Kidney (tissue), 13 donors: ENCODE measurements at regions not wholly inside any gene's neighbourhood (a gene's known extent, or its start where the extent isn't known, plus 50 kb on each side); places are given as distances from the start of the nearest gene placed in this dataset.
A peak's percentile ranks its signal among the peaks of the same experiment; 100 is the strongest.
"Not testable (repeated sequence)": the region's sequence is repeated elsewhere in the genome, so short reads cannot be mapped to it uniquely, and the experiment has no call there.

ENCODE experiments used
- DNase-seq, 5 donors: peaks; one replicate each; pipeline ENCODE4 v3.0.0-alpha.2; 2013 to 2020
- FAIRE-seq: peaks from 2 replicates; lab custom pipeline; 2012; peaks lifted over from hg19 to GRCh38; lab: Jason Lieb, UNC
- H3K27ac ChIP-seq, 2 donors: one replicate each; pipeline ENCODE4 v1.7.0; 2013; ENCODE audit warnings: low read depth in 2 of 2, low read length in 2 of 2, inconsistent platforms in 1 of 2
- H3K27me3 ChIP-seq: one replicate; pipeline ENCODE4 v1.7.1; 2013; ENCODE audit warnings: low read length, inconsistent platforms; ENCODE audit not compliant: control insufficient read depth, insufficient read depth
- H3K36me3 ChIP-seq, 3 donors: one replicate each; pipeline versions ENCODE4 v1.7.0 to v1.7.1; 2013; ENCODE audit warnings: low read length in 3 of 3, control low read depth in 1 of 3, inconsistent platforms in 1 of 3; ENCODE audit not compliant: insufficient read depth in 3 of 3, control insufficient read depth in 2 of 3
- H3K4me1 ChIP-seq, 3 donors: one replicate each; pipeline versions ENCODE4 v1.7.0 to v1.7.1; 2013; ENCODE audit warnings: low read length in 3 of 3, inconsistent platforms in 1 of 3, low read depth in 1 of 3; ENCODE audit not compliant: control insufficient read depth in 2 of 3, insufficient read depth in 2 of 3
- H3K4me3 ChIP-seq, 3 donors: one replicate each; pipeline versions ENCODE4 v1.7.0 to v1.8.1; 2013; ENCODE audit warnings: low read length in 3 of 3, control low read depth in 1 of 3, inconsistent platforms in 1 of 3
- H3K9ac ChIP-seq, 3 donors: one replicate each; pipeline versions ENCODE4 v1.7.0 to v1.7.1; 2013; ENCODE audit warnings: low read length in 3 of 3, control low read depth in 1 of 3, inconsistent platforms in 1 of 3
- H3K9me3 ChIP-seq, 3 donors: one replicate each; pipeline versions ENCODE4 v1.7.0 to v1.7.1; 2013; ENCODE audit warnings: low read length in 3 of 3, control low read depth in 1 of 3, inconsistent platforms in 1 of 3; ENCODE audit not compliant: control insufficient read depth in 2 of 3, insufficient read depth in 1 of 3
- CTCF ChIP-seq: IDR thresholded peaks from 3 replicates; pipeline ENCODE4 v1.5.1; 2012; ENCODE audit warnings: mild to moderate bottlenecking, moderate library complexity, borderline replicate concordance; ENCODE audit not compliant: insufficient read depth; ENCODE audit errors: extremely low read depth
- intact Hi-C: fragments of 100-400 bp; cut with DNase I; formaldehyde crosslinking; loops from one replicate; pipeline ENCODE4 v1.11.1; 2022
- donor health status: control.
- donor health status: control.
- donor health status: control.
- donor health status: control.
- donor health status: control.
- donor health status: DM: yes; HTN: yes; CAD: no.
- donor health status: Normal renal cell carcinoma (clear cell type).

GRCh38 chr12:7591531-7591930 is 74.2 kb downstream of the APOBEC1 start:
- DNase-seq (no peak), FAIRE-seq (no peak)
- intact Hi-C loops: no loop called here
- Histone ChIP-seq H3K4me3 (no peak overlapping the region), H3K27ac (no peak overlapping the region), H3K4me1 (no peaks in the 10 kb centered on the region), H3K27me3 (no peaks in the 10 kb centered on the region), H3K36me3 (no peaks in the 10 kb centered on the region), H3K9ac (no peak overlapping the region), H3K9me3 (no peaks in the 10 kb centered on the region)
- no peak for TF ChIP-seq CTCF

GRCh38 chr12:7590085-7590484 is 75.6 kb downstream of the APOBEC1 start:
- H3K9ac ChIP-seq, intact Hi-C loops, H3K27me3 ChIP-seq, DNase-seq, H3K4me1 ChIP-seq, H3K27ac ChIP-seq, H3K4me3 ChIP-seq, H3K36me3 ChIP-seq, FAIRE-seq, H3K9me3 ChIP-seq: not testable (repeated sequence)

GRCh38 chr12:7588742-7589329 is 76.9 kb downstream of the APOBEC1 start:
- H3K4me1 ChIP-seq, intact Hi-C loops, FAIRE-seq, H3K9me3 ChIP-seq, H3K27me3 ChIP-seq, H3K36me3 ChIP-seq, H3K9ac ChIP-seq, H3K4me3 ChIP-seq, H3K27ac ChIP-seq: not testable (repeated sequence)
- peak in 3 of 5 donors; percentile 15 to 50 (median 17) for DNase-seq
- peak; percentile 53 for TF ChIP-seq CTCF

GRCh38 chr12:7584137-7584536 is 80.6 kb upstream of the CD163 start:
- H3K9me3 ChIP-seq, H3K27ac ChIP-seq, DNase-seq, H3K4me1 ChIP-seq, H3K36me3 ChIP-seq, H3K27me3 ChIP-seq, H3K4me3 ChIP-seq, H3K9ac ChIP-seq, FAIRE-seq, intact Hi-C loops: not testable (repeated sequence)
